Right lobe of liver (tissue), 4 donors: ENCODE measurements at regions not wholly inside any gene's neighbourhood (a gene's known extent, or its start where the extent isn't known, plus 50 kb on each side); places are given as distances from the start of the nearest gene placed in this dataset.

Experiments
- CTCF ChIP-seq, 4 donors: fragments of 200-600 bp in 3 of 4; fragments of 450-650 bp in 1 of 4; IDR thresholded peaks; one replicate each; pipeline versions ENCODE4 v1.5.1 to v1.8.0; 2016 to 2022; ENCODE audit warnings: antibody characterized with exemption in 4 of 4, mild to moderate bottlenecking in 2 of 4
- POLR2A ChIP-seq: fragments of 450-650 bp; IDR thresholded peaks from one replicate; pipeline ENCODE4 v1.6.1; 2017; ENCODE audit warnings: antibody characterized with exemption, mild to moderate bottlenecking
- donor health status: DM: no; HTN: no; CAD: no.
- donor health status: DM: no; HTN: no; CAD: no.
- donor health status: DM: no; HTN: yes; CAD: no.

GRCh38 chr1:18018366-18018765 is 89.2 kb upstream of the IGSF21 start:
- TF ChIP-seq CTCF (IDR thresholded peaks at IDR 0.05) (no peak), POLR2A (no peak)
